HCT116 (cell line): ENCODE measurements at regions not wholly inside any gene's neighbourhood (a gene's known extent, or its start where the extent isn't known, plus 50 kb on each side); places are given as distances from the start of the nearest gene placed in this dataset.

Experiments used
- ATAC-seq: fragments of 200-7000 bp; cut with Tn5 transposase; 2 replicates; pipeline ENCODE4 v1.9.1; 2020; ENCODE audit warnings: mild to moderate bottlenecking, moderate library complexity
- BruUV-seq: library from RNA; stranded (reverse); fragments of 400-500 nt; replicated peaks from 2 replicates; lab custom pipeline; 2021; lab: Mats Ljungman, UMichigan
- CTCF ChIA-PET: fragments of 300-600 bp; sonication (Branson Sonifier 250); formaldehyde crosslinking; loops from one replicate; lab custom pipeline; 2021; ENCODE audit warnings: antibody characterized with exemption; lab: Charles Lee
- POLR2A ChIA-PET: fragments of 300-600, 350-600 bp; sonication (Branson Sonifier 250); formaldehyde crosslinking; loops from one replicate; lab custom pipeline; 2021; ENCODE audit warnings: antibody characterized with exemption; lab: Charles Lee
- RAD21 ChIA-PET, 2 experiments: fragments of 300-600 bp; sonication (Branson Sonifier 250); formaldehyde crosslinking; loops; one replicate each; lab custom pipeline; 2023; ENCODE audit warnings: low total read pairs in 2 of 2; ENCODE audit not compliant: uncharacterized antibody in 2 of 2, unreplicated experiment in 2 of 2, low non-redundant PET in 1 of 2; lab: Charles Lee
- DNase-seq: peaks from one replicate; pipeline ENCODE4 v3.0.0-alpha.2; 2010; ENCODE audit warnings: low read depth, low spot score
- H2AFZ ChIP-seq: fragments of 200-600 bp; shearing (Covaris generic), sonication (generic); 2 replicates; pipeline ENCODE4 v1.6.1; 2017; ENCODE audit warnings: low read depth, mixed run types, mixed read lengths, antibody characterized with exemption, low read length; ENCODE audit not compliant: poor library complexity, severe bottlenecking
- H3K27ac ChIP-seq: 2 replicates; pipeline ENCODE4 v1.5.1; 2012; ENCODE audit warnings: low read depth, low read length
- H3K27me3 ChIP-seq: fragments of 200-600 bp; sonication (generic); 2 replicates; pipeline ENCODE4 v1.6.1; 2016; ENCODE audit warnings: mixed run types, low read length, mixed read lengths; ENCODE audit not compliant: insufficient read depth
- H3K36me3 ChIP-seq, 2 experiments: fragments of 200-500 bp in 1 of 2; fragments of 200-600 bp in 1 of 2; sonication (Bioruptor generic) in 1 of 2; sonication (generic) in 1 of 2; 2 replicates each; pipeline versions ENCODE4 v1.5.1 to v1.6.1; 2014 to 2016; ENCODE audit warnings: low read length in 2 of 2, inconsistent platforms in 1 of 2, mixed read lengths in 1 of 2, mixed run types in 1 of 2; ENCODE audit not compliant: insufficient read depth in 2 of 2, control insufficient read depth in 1 of 2
- H3K4me1 ChIP-seq, 2 experiments: fragments of 200-600 bp in 1 of 2; sonication (generic) in 1 of 2; 2 replicates each; pipeline versions ENCODE4 v1.5.1 to v1.6.1; 2012 to 2017; ENCODE audit warnings: low read length in 2 of 2, inconsistent platforms in 1 of 2, mild to moderate bottlenecking in 1 of 2, mixed read lengths in 1 of 2, mixed run types in 1 of 2, moderate library complexity in 1 of 2; ENCODE audit not compliant: insufficient read depth in 2 of 2, control insufficient read depth in 1 of 2
- H3K4me2 ChIP-seq: fragments of 200-600 bp; sonication (generic); 2 replicates; pipeline ENCODE4 v1.6.1; 2017; ENCODE audit warnings: mixed run types, low read length, mixed read lengths
- H3K4me3 ChIP-seq, 2 experiments: fragments of 200-600 bp in 1 of 2; sonication (generic) in 1 of 2; replicated peaks in 1 of 2; 2 replicates each; pipeline ENCODE4 v1.5.1; 2011 to 2016; ENCODE audit warnings: low read length in 2 of 2, control low read depth in 1 of 2, low read depth in 1 of 2, mild to moderate bottlenecking in 1 of 2, mixed read lengths in 1 of 2, mixed run types in 1 of 2
- H3K79me2 ChIP-seq: fragments of 200-600 bp; sonication (generic); 2 replicates; pipeline ENCODE4 v1.6.1; 2017; ENCODE audit warnings: mild to moderate bottlenecking, mixed run types, low read length, moderate library complexity, mixed read lengths; ENCODE audit not compliant: insufficient read depth
- H3K9ac ChIP-seq: fragments of 200-600 bp; sonication (generic); 2 replicates; pipeline ENCODE4 v1.6.1; 2016; ENCODE audit warnings: low read length, mixed read lengths
- H3K9me2 ChIP-seq: fragments of 200-600 bp; sonication (generic), shearing (Covaris generic); 2 replicates; pipeline ENCODE4 v1.6.1; 2017; ENCODE audit warnings: mixed run types, mild to moderate bottlenecking, moderate library complexity; ENCODE audit not compliant: insufficient read depth
- H3K9me3 ChIP-seq, 2 experiments: fragments of 200-500 bp in 1 of 2; fragments of 200-600 bp in 1 of 2; sonication (Bioruptor generic) in 1 of 2; sonication (generic) in 1 of 2; 2 replicates each; pipeline ENCODE4 v1.6.1; 2014 to 2017; ENCODE audit warnings: low read length in 2 of 2, mixed read lengths in 2 of 2, inconsistent platforms in 1 of 2, low read depth in 1 of 2, mild to moderate bottlenecking in 1 of 2, mixed run types in 1 of 2, moderate library complexity in 1 of 2; ENCODE audit not compliant: control insufficient read depth in 1 of 2, insufficient read depth in 1 of 2
- H4K20me1 ChIP-seq: fragments of 200-600 bp; sonication (generic), shearing (Covaris generic); 2 replicates; pipeline ENCODE4 v1.6.1; 2017; ENCODE audit warnings: mixed run types, mild to moderate bottlenecking, moderate library complexity; ENCODE audit not compliant: insufficient read depth
- CBX3 ChIP-seq: IDR thresholded peaks from 2 replicates; pipeline ENCODE4 v1.6.1; 2012; ENCODE audit warnings: low read depth
- CEBPB ChIP-seq: IDR thresholded peaks from 2 replicates; pipeline ENCODE4 v1.6.1; 2012; ENCODE audit warnings: low read depth
- EGR1 ChIP-seq: IDR thresholded peaks from 2 replicates; pipeline ENCODE4 v1.6.1; 2012; ENCODE audit warnings: low read depth
- ELF1 ChIP-seq: IDR thresholded peaks from 2 replicates; pipeline ENCODE4 v1.6.1; 2012; ENCODE audit warnings: low read depth, borderline replicate concordance
- EZH2 ChIP-seq: fragments of 200-600 bp; sonication (generic); IDR thresholded peaks from 2 replicates; pipeline ENCODE4 v1.6.1; 2017; ENCODE audit warnings: antibody characterized with exemption, mixed run types
- POLR2A ChIP-seq: IDR thresholded peaks from 2 replicates; pipeline ENCODE4 v1.7.0; 2011; ENCODE audit warnings: borderline replicate concordance; ENCODE audit not compliant: insufficient read depth, insufficient read length; ENCODE audit errors: extremely low read depth
- POLR2AphosphoS5 ChIP-seq: IDR thresholded peaks from 2 replicates; pipeline ENCODE4 v1.6.1; 2011; ENCODE audit warnings: mild to moderate bottlenecking, low read depth, low read length, moderate library complexity
- RAD21 ChIP-seq: IDR thresholded peaks from 2 replicates; pipeline ENCODE4 v1.6.1; 2012; ENCODE audit warnings: low read depth, mild to moderate bottlenecking
- SIN3A ChIP-seq: IDR thresholded peaks from 2 replicates; pipeline ENCODE4 v1.6.1; 2012; ENCODE audit warnings: low read depth
- SP1 ChIP-seq: IDR thresholded peaks from 2 replicates; pipeline ENCODE4 v1.6.1; 2012; ENCODE audit warnings: low read depth
- SRF ChIP-seq: IDR thresholded peaks from 2 replicates; pipeline ENCODE4 v1.6.1; 2012; ENCODE audit warnings: low read depth
- TCF7L2 ChIP-seq: IDR thresholded peaks from 2 replicates; pipeline ENCODE4 v1.7.0; 2011; ENCODE audit warnings: borderline replicate concordance, inconsistent platforms; ENCODE audit not compliant: insufficient read depth, insufficient read length; ENCODE audit errors: extremely low read depth
- ZNF274 ChIP-seq: fragments of 200-500 bp; sonication (Bioruptor generic); IDR thresholded peaks from 2 replicates; pipeline ENCODE4 v1.6.1; 2014; ENCODE audit warnings: mild to moderate bottlenecking, low read depth, low read length, inconsistent platforms
- intact Hi-C: fragments of 100-400 bp; cut with micrococcal nuclease; formaldehyde crosslinking; loops from 2 replicates; pipeline ENCODE4 v1.10.0; 2022
- TF ChIP-seq, protein P1 (sequence below): IDR thresholded peaks from 2 replicates; pipeline ENCODE4 v1.6.1; 2012; ENCODE audit warnings: low read depth
- TF ChIP-seq, protein P2 (sequence below): IDR thresholded peaks from 2 replicates; pipeline ENCODE4 v1.6.1; 2012
- TF ChIP-seq, protein P3 (sequence below), 3 experiments: fragments of 200-600 bp in 1 of 3; sonication (generic) in 1 of 3; IDR thresholded peaks in 2 of 3; conservative IDR thresholded peaks in 1 of 3; 2 replicates each; pipeline ENCODE4 v1.5.1; 2012 to 2017; ENCODE audit warnings: low read depth in 2 of 3, low read length in 2 of 3, antibody characterized with exemption in 1 of 3, borderline replicate concordance in 1 of 3, control low read depth in 1 of 3, mild to moderate bottlenecking in 1 of 3, mixed read lengths in 1 of 3, mixed run types in 1 of 3, moderate library complexity in 1 of 3; ENCODE audit not compliant: insufficient read depth in 1 of 3
- TF ChIP-seq, protein P4 (sequence below): IDR thresholded peaks from 2 replicates; pipeline ENCODE4 v1.6.1; 2012

DNA sequence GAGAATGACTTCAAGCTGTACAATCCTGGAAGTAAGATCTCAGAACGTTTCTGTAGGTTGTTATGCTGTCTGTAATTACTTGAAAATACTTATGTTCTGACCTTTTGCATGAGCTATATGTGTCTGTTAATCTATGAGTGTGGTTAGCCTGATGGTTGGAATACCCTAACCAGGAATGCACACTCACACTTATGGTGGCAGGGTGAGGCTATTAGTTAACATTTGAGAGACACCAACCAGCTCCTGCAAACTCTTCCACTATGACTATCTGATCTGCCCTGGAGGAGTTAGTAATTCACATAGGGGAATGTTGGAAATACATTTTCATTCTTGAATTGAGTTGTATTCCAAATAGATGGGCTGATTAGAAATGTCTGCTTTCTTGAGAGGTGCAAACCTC is 450.3 kb downstream of the INHBA start:
- no peak overlapping the region for H3K4me2 ChIP-seq
- no peak overlapping the region for H3K27ac ChIP-seq
- H3K27me3 ChIP-seq = no peaks in the 10 kb centered on the region
- no peak for ATAC-seq
- H3K36me3 ChIP-seq = no peaks in the 10 kb centered on the region
- POLR2A ChIA-PET = interaction anchor here (0.6 kb wide), 1 partner anchor 69 kb away, joined by 4 read pairs; no protein-coding TSS in a partner anchor
- H3K9ac ChIP-seq = no peak overlapping the region
- no peaks in the 10 kb centered on the region for H4K20me1 ChIP-seq
- H2AFZ ChIP-seq = no peak overlapping the region
- peaks cover 0 to 6% of the 10 kb centered on the region in 2 experiments; a peak in 1 of 4 replicates for H3K4me1 ChIP-seq
- BruUV-seq = no TSS peak
- no peak overlapping the region for H3K4me3 ChIP-seq
- no peak for TF ChIP-seq ELF1
- TF ChIP-seq, protein P1, sequence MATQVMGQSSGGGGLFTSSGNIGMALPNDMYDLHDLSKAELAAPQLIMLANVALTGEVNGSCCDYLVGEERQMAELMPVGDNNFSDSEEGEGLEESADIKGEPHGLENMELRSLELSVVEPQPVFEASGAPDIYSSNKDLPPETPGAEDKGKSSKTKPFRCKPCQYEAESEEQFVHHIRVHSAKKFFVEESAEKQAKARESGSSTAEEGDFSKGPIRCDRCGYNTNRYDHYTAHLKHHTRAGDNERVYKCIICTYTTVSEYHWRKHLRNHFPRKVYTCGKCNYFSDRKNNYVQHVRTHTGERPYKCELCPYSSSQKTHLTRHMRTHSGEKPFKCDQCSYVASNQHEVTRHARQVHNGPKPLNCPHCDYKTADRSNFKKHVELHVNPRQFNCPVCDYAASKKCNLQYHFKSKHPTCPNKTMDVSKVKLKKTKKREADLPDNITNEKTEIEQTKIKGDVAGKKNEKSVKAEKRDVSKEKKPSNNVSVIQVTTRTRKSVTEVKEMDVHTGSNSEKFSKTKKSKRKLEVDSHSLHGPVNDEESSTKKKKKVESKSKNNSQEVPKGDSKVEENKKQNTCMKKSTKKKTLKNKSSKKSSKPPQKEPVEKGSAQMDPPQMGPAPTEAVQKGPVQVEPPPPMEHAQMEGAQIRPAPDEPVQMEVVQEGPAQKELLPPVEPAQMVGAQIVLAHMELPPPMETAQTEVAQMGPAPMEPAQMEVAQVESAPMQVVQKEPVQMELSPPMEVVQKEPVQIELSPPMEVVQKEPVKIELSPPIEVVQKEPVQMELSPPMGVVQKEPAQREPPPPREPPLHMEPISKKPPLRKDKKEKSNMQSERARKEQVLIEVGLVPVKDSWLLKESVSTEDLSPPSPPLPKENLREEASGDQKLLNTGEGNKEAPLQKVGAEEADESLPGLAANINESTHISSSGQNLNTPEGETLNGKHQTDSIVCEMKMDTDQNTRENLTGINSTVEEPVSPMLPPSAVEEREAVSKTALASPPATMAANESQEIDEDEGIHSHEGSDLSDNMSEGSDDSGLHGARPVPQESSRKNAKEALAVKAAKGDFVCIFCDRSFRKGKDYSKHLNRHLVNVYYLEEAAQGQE = no peak
- TF ChIP-seq CEBPB = no peak
- TF ChIP-seq RAD21 = no peak
- no peak for TF ChIP-seq SP1
- no peak for TF ChIP-seq ZNF274
- TF ChIP-seq SRF = no peak
- no peak for TF ChIP-seq TCF7L2
- TF ChIP-seq EZH2 = no peak
- no peak for TF ChIP-seq CBX3
- TF ChIP-seq, protein P2, sequence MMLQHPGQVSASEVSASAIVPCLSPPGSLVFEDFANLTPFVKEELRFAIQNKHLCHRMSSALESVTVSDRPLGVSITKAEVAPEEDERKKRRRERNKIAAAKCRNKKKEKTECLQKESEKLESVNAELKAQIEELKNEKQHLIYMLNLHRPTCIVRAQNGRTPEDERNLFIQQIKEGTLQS = no peak
- TF ChIP-seq, protein P3, sequence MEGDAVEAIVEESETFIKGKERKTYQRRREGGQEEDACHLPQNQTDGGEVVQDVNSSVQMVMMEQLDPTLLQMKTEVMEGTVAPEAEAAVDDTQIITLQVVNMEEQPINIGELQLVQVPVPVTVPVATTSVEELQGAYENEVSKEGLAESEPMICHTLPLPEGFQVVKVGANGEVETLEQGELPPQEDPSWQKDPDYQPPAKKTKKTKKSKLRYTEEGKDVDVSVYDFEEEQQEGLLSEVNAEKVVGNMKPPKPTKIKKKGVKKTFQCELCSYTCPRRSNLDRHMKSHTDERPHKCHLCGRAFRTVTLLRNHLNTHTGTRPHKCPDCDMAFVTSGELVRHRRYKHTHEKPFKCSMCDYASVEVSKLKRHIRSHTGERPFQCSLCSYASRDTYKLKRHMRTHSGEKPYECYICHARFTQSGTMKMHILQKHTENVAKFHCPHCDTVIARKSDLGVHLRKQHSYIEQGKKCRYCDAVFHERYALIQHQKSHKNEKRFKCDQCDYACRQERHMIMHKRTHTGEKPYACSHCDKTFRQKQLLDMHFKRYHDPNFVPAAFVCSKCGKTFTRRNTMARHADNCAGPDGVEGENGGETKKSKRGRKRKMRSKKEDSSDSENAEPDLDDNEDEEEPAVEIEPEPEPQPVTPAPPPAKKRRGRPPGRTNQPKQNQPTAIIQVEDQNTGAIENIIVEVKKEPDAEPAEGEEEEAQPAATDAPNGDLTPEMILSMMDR (IDR thresholded peaks at IDR 0.05 in 2 of 3, conservative IDR thresholded peaks at IDR 0.05 in 1 of 3; ENCODE audit: borderline replicate concordance in 1 of 3, insufficient read depth in 1 of 3, low read depth in 2 of 3, low read length in 2 of 3) = no peak
- TF ChIP-seq EGR1 = no peak
- TF ChIP-seq, protein P4, sequence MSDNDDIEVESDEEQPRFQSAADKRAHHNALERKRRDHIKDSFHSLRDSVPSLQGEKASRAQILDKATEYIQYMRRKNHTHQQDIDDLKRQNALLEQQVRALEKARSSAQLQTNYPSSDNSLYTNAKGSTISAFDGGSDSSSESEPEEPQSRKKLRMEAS = no peak
- TF ChIP-seq SIN3A = no peak
- TF ChIP-seq POLR2A = no peak
- no peak for TF ChIP-seq POLR2AphosphoS5
- TF ChIP-seq, all 23 proteins: peak for 0
- Histone ChIP-seq H3K9me2 (no peaks in the 10 kb centered on the region), H3K9me3 (no peaks in the 10 kb centered on the region; a peak in 1 of 4 replicates), H3K79me2 (no peaks in the 10 kb centered on the region)
- RAD21 ChIA-PET = interaction anchor here in 1 of 2 experiments (0.6 kb wide), 1 partner anchor 981 kb away, joined by 3 read pairs; no protein-coding TSS in a partner anchor
- no peak for DNase-seq
- intact Hi-C loops = no loop called here
- CTCF ChIA-PET = no interaction called here
